Erythroblast (primary cell): ENCODE measurements at regions not wholly inside any gene's neighbourhood (a gene's known extent, or its start where the extent isn't known, plus 50 kb on each side); places are given as distances from the start of the nearest gene placed in this dataset.

Experiments used
- DNase-seq, 2 experiments: peaks; one replicate each; lab custom pipeline; 2025; lab: John Stamatoyannopoulos, UW
- GATA1 ChIP-seq: IDR thresholded peaks from 2 replicates; pipeline ENCODE4 v1.6.1; 2011; ENCODE audit warnings: low read depth, mild to moderate bottlenecking, control low read depth, low read length, moderate library complexity
- POLR2A ChIP-seq: IDR thresholded peaks from 2 replicates; pipeline ENCODE4 v1.6.1; 2011; ENCODE audit warnings: mild to moderate bottlenecking, low read length

DNA sequence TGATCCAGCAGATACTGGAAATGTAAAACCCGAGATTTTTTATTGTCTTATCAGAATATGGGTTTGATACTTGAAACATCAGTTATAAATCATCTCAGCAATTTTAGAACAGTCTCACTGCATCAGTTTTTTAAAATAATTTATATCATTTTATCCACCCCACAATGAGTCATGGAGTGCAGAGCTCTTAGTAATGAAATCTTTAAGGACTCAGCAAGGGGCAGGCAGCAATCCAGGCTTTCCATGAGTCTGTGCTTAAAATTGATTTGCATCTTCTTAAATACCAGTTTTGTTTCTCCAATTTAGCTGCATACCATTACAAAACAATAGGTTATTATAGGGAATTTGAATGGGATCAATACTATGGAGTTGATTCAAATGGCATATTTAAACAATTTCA lies 832.3 kb downstream of the C6orf118 start:
- no peak for DNase-seq
- TF ChIP-seq GATA1, result no peak
- TF ChIP-seq POLR2A, result no peak

DNA sequence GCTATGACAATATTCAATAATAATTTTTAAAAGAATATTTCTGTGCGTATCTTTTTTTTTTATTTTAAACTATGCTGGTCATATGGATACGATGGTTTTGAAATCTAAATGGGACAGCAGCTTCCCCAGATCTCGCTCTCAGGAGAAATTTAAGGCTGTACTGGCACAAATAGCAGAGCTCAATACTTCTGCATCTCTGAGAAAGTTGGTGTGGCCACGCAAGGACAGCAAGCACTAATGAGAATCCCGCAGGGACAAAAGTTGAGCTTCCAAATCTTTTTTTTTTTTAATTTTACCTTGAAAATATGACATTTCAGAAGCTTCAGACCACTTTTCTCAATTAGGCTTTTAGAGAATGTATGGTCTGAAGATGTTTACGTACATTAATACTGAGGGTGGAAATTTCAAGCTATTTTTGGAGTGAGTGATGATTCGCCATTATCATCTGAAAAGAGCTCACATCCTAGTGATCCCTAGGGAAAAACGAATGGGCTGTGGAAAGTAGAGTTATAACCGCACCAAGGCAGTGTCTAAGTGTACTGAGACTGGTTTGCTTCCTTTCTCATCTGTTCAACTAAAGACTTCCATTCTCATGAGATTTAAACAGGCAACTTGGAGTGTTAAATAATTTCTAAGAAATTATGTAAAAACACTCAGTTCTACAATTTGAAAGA lies 840.0 kb downstream of the C6orf118 start:
- no peak for DNase-seq
- no peak for TF ChIP-seq POLR2A
- no peak for TF ChIP-seq GATA1

DNA sequence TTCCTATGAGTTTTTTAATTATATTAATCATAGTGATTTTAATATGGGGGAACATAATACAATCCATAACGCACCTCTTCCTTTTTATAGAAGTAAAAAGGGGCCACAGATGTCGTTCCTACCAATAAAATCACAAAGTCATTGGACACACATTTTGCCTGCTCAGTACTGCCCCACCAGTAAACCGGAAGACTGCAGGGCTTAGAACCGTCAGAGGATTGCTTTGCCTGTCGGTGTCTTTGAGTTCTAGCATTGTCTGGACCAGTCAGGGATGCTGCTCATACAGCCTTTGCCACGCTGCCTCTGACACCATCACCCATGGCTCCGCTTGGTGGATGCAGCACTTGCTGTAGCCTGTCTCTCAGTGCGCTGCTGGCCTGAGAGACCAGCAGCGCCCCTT lies 853.6 kb downstream of the C6orf118 start:
- no peak for DNase-seq
- TF ChIP-seq POLR2A (no peak), GATA1 (no peak)

DNA sequence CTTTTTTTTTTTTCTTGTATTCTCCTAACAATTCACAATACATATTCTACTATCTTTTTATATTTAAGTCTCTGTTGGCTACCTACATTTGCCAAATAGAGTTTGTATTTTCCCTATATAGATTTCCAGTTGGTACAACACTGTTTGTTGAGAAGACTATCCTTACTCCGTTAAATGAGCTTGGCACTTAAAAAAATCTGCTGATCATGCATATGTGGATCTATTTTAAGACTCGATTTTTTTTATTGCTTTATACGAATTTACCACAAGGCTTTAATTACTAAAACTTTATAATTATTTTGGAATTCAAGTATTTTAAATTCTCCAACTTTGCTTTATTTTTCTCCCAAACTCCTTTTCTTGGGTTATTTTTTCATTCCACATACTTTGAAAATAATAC lies 855.6 kb downstream of the C6orf118 start:
- TF ChIP-seq GATA1, result no peak
- TF ChIP-seq POLR2A, result no peak
- no peak for DNase-seq

DNA sequence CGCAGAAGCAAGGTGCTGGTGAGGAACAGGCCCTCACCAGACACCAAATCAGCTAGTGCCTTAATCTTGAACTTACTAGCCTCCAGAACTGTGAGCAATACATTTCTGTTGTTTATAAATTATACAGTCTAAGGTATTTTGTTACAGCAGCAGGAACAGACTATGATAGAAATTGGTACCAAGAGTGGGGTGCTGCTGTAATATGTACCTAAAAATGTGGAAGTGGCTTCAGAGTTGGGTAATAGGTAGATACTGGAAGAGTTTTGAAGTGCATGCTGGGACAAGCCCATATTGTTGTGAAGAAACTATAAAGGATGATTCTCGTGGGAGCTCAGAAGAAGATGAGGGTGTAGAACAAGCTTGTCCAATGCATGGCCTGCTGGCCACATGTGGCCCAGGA lies 866.8 kb downstream of the C6orf118 start:
- TF ChIP-seq POLR2A, result no peak
- no peak for TF ChIP-seq GATA1
- no peak for DNase-seq

DNA sequence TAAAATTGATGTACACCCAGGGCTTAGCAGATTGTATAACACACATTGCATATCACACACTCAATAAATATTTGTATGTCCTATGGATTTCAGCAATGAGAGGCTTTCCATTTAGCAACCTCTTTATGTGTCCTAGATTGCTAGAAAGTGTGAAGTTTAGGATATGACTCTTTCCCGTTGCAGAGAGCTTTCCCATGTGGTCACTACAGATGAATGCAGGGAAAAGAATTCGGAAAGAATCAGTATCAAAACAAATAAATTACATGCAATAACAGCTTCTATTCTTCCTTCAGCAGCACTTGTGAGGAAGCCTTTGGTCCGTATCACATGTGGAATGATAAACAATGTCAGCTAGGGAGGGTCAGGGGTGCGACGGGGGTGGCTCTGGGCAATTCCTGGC lies 870.1 kb downstream of the C6orf118 start:
- TF ChIP-seq POLR2A, result no peak
- TF ChIP-seq GATA1, result no peak
- no peak for DNase-seq

DNA sequence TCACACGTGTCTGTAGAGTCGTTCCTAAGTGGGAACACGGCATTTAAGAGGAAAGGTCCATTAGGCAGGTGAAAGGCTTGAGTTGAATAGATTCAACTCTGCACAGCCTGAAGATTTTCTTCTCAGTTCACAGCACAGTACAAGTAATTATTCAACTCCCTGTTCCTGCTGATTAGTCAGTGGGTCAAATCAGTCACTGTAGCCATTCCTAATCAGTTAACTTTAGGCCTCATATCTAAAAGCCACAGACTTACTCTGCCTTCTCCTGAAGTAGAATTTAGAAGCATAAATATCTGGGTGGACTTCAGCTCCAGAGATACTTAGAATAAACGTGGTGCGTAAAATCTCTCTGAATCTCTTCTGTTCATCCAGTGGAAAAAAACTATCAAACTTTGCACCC lies 872.4 kb downstream of the C6orf118 start:
- TF ChIP-seq POLR2A (no peak), GATA1 (no peak)
- DNase-seq, result no peak

DNA sequence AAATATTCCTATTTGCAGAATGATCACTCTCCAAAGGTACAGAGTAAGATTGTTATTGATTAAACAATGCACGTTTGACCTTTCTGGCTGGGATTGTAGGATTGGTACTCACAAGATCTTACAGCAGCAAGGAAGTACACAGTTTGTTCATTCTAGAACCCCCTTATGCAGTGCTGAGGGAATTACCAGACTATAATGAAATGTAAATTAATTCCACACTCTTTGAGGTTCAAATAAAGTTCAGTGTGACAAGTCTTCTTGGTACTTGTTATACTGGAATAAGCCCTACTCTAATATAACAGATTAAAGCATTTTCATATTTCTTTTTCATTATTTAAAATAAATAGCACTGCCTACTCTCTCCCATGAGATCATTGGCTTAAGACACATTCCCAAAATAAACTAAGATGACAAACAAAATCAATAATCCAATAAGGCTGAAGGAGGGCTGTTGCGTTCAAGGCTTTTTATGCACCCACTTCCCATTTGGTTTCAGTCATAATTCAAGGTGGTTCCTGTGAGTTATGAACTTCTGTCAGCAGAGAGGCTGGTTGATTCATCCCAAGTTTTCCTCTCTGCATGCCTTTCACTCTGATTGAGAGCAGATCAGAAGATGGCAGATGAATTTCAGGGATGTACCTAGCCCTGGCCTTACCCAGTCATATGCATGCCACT lies 881.5 kb downstream of the C6orf118 start:
- no peak for DNase-seq
- TF ChIP-seq GATA1 (no peak), POLR2A (no peak)

DNA sequence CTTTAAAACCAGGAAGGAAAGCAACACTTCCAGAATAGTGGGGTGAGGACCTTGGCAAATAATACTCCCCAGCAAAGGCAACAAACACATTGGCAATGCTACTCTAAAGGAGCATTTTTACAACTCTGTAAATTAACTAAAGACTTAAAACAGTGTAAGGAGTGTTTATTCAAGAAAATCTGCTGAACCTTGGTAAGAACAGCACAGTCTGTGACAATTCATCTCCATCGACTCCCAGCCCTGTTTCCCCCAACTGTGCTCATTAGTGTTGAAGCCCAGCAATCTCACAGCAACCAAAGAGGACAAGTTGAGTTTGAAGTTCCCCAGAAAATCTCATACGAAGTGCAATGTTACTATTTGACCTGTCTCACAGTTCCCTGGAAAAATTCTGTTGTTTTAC lies 884.9 kb downstream of the C6orf118 start:
- TF ChIP-seq GATA1 (no peak), POLR2A (no peak)
- DNase-seq, result no peak

DNA sequence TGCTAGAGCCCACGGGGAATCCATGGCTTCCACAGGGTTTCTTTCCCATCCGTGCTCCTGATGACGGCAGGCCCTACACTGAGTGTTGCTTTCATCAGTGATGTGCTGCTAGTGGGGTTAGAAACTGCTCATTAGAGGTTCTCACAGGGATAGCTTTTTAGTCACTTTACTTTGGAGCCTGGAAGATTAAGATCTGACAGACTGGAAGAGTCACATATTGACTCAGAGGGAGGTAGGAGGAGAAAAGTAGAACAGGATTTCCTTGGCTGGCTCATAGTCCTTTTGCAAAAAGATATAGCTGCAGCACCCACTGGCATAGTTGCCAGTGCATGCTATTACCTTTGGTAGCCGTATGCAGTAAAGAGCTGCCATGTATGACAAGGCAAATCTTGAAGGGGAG lies 890.3 kb downstream of the C6orf118 start:
- TF ChIP-seq POLR2A (no peak), GATA1 (no peak)
- DNase-seq, result no peak

DNA sequence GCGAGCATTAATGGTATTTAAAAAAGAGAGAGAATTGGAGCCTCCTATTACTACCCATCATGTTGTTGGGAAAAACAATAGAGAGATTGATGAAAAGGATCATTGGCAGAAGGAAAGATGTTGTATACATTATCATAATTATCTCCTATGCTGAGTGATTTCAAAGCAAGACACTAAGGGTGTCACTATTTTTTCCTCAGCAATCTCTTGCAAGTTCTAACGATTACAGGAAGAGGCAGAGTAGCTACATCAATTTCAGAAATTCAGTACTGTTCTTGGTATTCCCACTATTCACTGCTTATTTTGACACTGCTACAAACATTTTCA lies 891.2 kb downstream of the C6orf118 start:
- no peak for TF ChIP-seq POLR2A
- TF ChIP-seq GATA1, result no peak
- no peak for DNase-seq

DNA sequence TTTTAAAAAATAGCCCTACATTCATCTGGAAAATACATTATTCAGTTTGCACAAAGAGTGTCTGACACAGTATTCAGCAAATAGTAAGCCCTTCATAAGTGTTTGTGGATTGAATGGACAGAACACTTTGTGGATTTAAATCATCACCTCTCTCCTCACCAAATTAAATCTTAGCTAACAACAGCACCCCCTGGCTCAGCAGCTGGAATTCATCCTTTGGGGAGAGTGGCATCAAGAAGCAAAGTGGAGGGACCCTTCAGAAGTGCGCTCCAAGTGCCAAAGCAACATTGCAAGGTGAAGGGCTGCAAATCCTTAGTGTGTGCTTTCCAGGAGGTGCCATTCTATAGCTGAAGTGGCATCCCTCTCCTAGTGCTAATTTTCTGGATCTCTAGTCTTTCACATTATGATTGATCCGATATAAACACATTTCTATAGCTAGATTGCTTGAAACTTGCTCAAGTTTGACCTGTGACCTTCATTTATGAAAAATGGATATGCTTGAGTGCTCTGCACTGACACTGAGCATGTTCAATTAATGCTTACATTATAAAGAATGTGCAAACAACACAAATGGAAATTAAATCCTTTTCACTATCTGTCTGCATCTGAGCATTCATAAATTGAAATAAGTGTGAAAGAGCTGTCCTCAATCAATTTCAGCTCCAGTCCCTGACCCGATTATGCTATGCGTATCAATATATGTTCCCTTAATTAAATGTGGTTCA lies 891.7 kb downstream of the C6orf118 start:
- TF ChIP-seq GATA1 (no peak), POLR2A (no peak)
- DNase-seq, result no peak

DNA sequence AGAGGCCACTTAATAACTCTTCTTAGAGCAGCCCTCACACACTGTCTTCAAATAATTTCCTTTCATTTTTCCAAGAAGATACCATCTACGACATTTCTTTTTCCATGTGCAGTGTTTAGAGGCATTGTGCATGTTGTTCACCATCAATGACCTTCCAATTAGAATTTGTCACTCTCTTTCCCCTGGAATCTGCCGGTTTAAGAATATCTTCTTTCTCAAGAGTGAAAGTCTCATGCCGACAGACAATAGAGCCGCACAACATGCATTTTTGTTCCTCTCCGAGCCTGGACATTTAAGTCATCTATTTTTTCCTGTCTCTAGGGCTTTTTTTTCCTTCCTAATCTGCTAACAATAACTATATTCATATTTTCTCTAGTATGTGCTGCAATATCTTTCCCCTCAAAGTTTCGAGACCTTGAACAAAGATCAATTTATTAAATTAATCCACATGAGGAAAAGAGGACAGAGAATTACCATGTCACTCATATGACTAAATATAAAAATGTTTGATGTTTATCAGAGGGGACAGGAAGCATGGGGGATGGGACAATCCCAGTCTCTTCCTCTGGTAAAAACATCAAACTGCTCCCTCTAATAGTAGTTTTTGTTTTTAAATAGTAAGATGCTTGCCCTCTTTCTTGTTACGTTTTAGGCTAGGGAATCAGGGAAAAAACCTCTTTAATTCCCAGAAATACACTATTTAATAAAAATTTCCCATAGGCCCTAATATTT lies 893.4 kb downstream of the C6orf118 start:
- no peak for TF ChIP-seq POLR2A
- no peak for TF ChIP-seq GATA1
- no peak for DNase-seq

DNA sequence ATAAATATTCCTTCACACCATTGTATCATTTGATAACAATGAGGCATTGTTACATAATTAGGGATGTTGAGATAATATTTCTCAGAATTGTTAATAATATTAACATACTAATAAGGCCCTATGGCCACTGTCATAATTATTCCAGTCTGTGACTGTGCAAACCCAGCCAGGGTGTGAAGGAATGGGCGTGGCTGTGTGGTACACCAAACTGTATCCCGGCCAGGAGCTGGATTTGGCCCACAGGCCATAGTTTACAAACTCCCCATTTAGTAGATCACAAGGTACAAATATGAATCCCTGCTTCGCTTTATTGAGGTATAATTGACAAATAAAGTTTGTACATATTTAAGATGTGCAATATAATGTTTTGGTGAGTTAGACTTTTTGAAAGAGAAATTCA lies 894.7 kb downstream of the C6orf118 start:
- TF ChIP-seq GATA1 (no peak), POLR2A (no peak)
- DNase-seq, result no peak
